Eye (tissue), 1 donor: ENCODE measurements at regions not wholly inside any gene's neighbourhood (a gene's known extent, or its start where the extent isn't known, plus 50 kb on each side); places are given as distances from the start of the nearest gene placed in this dataset.
"Not testable (repeated sequence)": the region's sequence is repeated elsewhere in the genome, so short reads cannot be mapped to it uniquely, and the experiment has no call there.

ENCODE experiments used
- DNase-seq: peaks from one replicate; pipeline ENCODE4 v3.0.0-alpha.2; 2015

DNA sequence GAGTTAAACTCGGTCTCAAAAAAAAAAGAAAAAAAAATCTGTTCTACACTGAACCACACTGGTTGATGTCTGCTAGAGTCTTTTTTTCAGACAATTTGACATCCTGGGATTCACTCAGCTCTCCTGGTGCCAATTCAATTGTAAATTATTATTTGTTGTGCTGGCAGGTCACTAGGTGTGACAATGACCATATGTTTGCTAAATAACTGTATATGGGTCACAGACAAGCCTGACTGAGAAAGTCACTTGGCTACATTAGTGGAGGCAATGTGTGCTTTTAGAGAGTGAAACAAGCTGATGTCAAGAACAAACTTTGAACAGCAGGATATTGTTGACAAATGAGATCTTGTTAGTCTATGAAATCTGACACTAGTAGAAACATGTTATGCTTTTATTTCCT lies 1379.1 kb downstream of the ZPLD1 start:
- no peak for DNase-seq

DNA sequence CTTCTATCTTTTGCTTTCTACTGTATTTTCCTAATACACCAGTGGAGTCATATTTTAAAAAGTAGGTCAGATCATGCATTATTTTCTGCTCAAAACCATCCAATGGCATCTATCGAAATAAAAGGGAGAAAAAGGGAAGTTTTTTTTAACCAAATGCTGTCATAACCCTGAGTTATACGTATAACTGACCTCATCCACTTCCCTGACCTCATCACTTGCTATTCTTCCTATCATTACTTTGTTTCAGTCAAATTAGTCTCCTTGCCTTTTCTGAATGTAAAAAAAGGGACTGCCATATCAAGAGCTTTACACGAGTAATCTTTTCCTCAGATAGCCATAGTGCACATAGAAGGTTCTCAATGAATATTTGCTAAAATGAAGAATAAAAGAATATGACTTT lies 1383.6 kb downstream of the ZPLD1 start:
- DNase-seq, result no peak

GRCh38 chr3:103818800-103819199 lies 1384.0 kb downstream of the ZPLD1 start:
- no peak for DNase-seq

DNA sequence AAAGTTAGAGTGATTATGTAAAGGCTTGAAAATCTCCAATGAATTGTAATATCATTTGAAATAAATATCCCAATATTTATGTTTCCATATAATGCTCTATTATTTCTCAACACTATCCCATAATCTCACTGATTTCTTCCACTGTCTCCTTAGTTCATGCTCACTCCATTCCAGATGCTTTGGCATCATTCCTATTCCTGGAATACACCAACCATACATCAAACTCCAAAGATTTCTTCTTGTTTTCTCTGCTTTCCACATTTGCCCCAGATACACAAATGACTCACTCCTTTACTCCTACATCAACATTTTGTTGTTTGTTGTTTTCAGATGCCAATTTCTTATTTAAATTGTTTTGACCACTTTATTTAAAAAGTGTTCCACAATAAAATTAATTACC lies 1390.8 kb downstream of the ZPLD1 start:
- no peak for DNase-seq

DNA sequence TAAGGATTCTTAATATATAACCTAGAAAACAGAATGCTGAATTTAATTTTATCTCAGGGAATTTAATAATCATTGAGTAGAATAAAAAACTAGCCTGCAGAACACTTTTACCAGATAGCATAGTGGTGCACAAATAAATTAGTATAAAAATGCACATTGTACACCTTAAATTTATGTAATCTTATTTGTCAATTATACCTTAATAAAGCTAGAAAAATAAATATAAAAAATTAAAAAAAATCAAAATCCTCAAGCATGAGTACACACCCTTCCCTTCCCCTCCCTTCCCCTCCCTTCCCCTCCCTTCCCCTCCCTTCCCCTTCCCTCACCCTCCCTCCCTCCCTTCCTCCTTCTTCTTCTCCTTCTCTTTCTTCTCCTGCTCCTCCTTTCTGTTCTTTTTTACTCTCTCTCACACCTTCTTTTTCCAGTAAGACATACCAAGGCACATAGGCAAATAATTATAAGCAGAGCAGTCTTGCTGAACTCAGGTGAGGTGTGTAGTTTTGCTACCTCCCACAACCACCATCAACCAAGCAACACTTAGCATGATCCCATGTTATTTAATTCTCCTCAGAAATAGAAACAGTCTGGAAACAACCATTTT lies 1395.0 kb downstream of the ZPLD1 start:
- no peak for DNase-seq

- no peak for DNase-seq
Measured at GRCh38 chr3:103847081-103848062, 1412.6 kb downstream of the ZPLD1 start.

DNA sequence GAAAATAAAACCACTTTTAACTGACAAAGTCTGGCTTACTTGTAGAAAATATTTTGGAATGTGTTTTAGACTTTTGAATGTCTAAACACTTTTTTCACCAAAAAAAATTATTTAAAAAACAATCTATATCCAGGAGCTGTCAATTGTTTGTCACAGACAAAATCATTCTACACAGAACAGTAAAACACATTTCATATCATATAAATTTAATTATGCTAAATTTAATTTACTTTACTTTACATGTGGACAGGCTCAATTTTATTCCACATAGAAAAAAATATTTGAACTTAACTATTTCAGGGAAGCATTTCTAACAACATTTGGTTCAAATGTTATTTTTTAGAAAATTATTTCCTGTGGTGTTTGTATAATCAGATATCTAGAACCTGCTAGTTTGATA lies 1417.0 kb downstream of the ZPLD1 start:
- no peak for DNase-seq

- DNase-seq, result no peak
Measured at GRCh38 chr3:103862415-103862814, 1427.6 kb downstream of the ZPLD1 start.

GRCh38 chr3:103863381-103863780 lies 1428.6 kb downstream of the ZPLD1 start:
- no peak for DNase-seq

GRCh38 chr3:103866113-103866512 lies 1431.3 kb downstream of the ZPLD1 start:
- peak; percentile 45 for DNase-seq

GRCh38 chr3:103873021-103873420 lies 1438.2 kb downstream of the ZPLD1 start:
- no peak for DNase-seq

- peak; percentile 60 for DNase-seq
Measured at GRCh38 chr3:103873897-103874545, 1439.2 kb downstream of the ZPLD1 start.

DNA sequence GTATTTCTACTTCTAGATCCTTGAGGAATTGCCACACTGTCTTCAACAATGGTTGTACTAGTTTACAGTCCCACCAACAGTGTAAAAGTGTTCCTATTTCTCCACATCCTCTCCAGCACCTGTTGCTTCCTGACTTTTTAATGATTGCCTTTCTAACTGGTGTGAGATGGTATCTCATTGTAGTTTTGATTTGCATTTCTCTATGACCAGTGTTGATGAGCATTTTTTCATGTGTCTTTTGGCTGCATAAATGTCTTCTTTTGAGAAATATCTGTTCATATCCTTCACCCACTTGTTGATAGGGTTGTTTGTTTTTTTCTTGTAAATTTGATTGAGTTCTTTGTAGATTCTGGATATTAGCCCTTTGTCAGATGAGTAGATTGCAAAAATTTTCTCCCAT lies 1447.0 kb downstream of the ZPLD1 start:
- DNase-seq, result not testable (repeated sequence)

DNA sequence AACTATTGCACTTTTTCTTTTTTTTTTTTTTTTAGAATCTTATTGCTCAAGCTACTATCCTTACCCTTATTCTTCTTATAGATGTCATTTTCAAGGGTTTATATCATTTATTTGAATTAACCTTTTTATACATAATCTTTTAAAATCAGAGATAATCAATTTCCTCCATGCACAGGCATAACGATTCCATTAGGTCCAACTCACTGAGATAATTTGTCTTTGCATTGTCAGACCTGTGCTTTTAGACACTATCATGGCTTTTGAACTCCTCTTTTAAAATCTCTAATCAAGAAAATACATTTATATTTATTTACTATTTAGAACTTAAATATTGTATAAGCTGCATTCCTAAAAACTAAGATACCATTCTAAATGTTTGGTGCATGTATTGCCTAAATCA lies 1454.9 kb downstream of the ZPLD1 start:
- no peak for DNase-seq

DNA sequence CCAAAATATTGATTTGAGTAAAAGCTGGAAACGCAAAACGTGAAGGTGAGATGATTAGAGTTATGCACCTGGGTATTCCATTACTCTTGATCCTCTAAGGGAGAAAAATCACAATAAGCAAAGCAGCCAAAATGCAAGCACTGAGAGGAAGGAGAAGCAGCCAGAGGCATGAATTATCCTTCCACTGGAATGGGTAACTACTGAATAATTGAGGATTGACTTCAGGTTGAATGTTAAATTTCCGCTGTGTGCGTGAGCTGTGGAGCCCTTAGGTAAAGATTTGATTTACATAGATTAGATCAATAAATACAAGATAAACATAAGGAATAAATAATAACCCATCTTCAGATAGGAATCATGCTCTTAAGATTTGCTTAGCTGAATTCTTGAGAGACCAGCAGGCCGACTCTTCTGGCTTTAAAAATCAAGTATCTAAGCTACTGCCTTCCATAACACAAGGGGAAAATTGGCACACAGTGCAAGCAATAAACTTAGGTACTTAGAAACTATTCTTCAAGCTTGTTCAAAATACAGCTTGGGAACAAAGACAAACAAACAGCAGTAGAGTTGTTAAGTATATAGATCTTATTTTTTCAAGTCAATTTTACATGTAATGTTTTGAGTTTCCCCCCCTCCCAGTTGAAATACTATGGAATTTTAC lies 1459.5 kb downstream of the ZPLD1 start:
- peak; percentile 15 for DNase-seq

- DNase-seq, result no peak
Measured at GRCh38 chr3:103899328-103899727, 1464.5 kb downstream of the ZPLD1 start.

- DNase-seq, result no peak
Measured at GRCh38 chr3:103904991-103905390, 1461.7 kb upstream of the ALCAM start.

DNA sequence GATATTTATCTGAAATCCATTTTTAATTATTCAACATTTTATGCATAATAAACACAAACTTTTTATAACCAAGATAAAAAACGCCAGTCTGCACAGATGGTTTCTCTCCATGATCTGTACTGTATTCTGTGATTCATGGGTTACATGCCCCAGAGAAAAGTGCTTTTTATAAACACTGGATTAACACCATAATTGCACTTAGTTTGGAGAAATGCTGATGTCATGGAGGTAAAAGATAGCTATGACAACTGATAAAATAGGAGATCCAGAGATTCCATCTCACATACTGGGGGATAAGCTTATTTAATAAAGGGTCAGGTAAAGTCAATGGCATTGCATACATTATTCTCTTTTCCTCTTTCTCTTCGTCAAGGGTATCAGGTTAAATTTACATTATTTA lies 1460.4 kb upstream of the ALCAM start:
- no peak for DNase-seq

DNA sequence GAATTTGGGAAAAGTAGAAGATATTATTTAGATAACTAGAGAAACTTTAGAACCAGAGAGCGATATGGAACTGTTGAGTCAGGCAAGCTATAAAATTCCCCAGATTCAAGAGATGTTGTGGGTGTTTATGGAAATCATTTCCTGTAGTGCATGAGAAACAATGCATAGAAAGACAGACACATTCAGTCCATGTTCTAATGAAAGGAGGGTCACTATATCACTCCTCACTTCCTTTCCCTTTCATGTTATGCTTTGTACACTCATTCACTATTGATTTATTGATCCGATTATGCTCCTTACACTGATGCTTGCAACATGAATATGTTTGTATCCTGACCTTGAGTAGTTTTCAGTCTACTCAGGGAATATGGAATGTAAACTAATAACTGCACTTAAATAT lies 1459.9 kb upstream of the ALCAM start:
- DNase-seq, result no peak

- DNase-seq, result no peak
Measured at GRCh38 chr3:103907567-103907966, 1459.1 kb upstream of the ALCAM start.

DNA sequence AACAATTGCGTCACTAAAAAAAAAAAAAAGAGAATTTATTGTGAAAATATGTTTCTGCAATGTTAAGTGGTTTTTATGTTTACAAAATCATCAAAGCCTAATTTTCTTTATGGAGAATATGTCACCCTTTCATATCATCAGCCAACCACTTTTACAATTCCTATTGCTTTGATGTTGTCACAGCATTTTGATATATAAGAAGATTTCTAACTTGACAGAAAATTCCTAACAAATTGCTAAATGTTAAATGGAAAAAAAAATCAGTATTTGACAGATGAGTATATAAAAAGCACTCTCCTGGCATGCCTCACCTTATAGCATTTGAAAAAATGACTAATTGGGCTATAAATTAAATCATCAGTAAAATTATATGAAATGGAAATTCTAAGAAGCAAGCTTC lies 1457.3 kb upstream of the ALCAM start:
- DNase-seq, result no peak

- peak; percentile 48 for DNase-seq
Measured at GRCh38 chr3:103918336-103918735, 1448.4 kb upstream of the ALCAM start.

DNA sequence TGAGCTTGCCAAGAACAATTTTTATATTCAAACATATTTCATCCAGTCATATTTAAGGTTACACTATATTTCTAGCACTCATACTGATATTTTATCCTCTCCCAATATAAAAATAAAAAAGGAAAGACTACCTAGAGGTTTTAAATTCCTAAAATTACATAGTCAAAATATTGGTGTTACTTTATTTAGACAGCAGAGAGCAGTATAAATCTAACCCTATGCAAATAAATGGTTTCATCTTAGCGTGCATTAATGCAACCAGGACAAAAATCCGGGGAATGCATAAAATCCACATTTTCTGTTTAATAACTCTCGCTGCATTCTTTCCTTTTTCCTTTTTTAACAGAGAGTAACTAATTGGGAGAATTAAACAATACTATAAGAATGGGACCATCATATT lies 1447.4 kb upstream of the ALCAM start:
- peak; percentile 11 for DNase-seq
